ENCODE measurements at regions not wholly inside any gene's neighbourhood (a gene's known extent, or its start where the extent isn't known, plus 50 kb on each side); places are given as distances from the start of the nearest gene placed in this dataset.

- no peak for TF ChIP-seq HMGXB4 (CRISPR knock-in tag; IDR thresholded peaks at IDR 0.05)
- TF ChIP-seq NKRF (IDR thresholded peaks at IDR 0.05; ENCODE audit: borderline replicate concordance), result no peak
- no peak for TF ChIP-seq CBX3 (IDR thresholded peaks at IDR 0.05; ENCODE audit: borderline replicate concordance in 1 of 2, low read length in 2 of 2)
- no peak for TF ChIP-seq CTCF (IDR thresholded peaks at IDR 0.05 in 2 of 3, conservative IDR thresholded peaks at IDR 0.05 in 1 of 3; ENCODE audit: insufficient read depth in 2 of 3, low read depth in 1 of 3, low read length in 3 of 3)
- TF ChIP-seq MAX (CRISPR knock-in tag; IDR thresholded peaks at IDR 0.05), result no peak
- TF ChIP-seq PURB (CRISPR knock-in tag; IDR thresholded peaks at IDR 0.05; ENCODE audit: low read depth), result no peak
These were observed 566.0 kb downstream of the NR4A2 start for GRCh38 chr2:155766342-155767115.

All from K562 (cell line).